ENCODE measurements at regions not wholly inside any gene's neighbourhood (a gene's known extent, or its start where the extent isn't known, plus 50 kb on each side); places are given as distances from the start of the nearest gene placed in this dataset.
A peak's percentile ranks its signal among the peaks of the same experiment; 100 is the strongest.
"Not testable (repeated sequence)": the region's sequence is repeated elsewhere in the genome, so short reads cannot be mapped to it uniquely, and the experiment has no call there.

- DNase-seq = no peak
Observed at GRCh38 chr3:192054881-192055280, 593.9 kb downstream of the PYDC2 start.

- DNase-seq = no peak
Observed at GRCh38 chr3:192055946-192056345, 595.0 kb downstream of the PYDC2 start.

GRCh38 chr3:192057261-192057660, 596.3 kb downstream of the PYDC2 start:
- DNase-seq = no peak

GRCh38 chr3:192060160-192060781, 599.3 kb downstream of the PYDC2 start:
- DNase-seq = peak; percentile 89

- DNase-seq = no peak
Observed at GRCh38 chr3:192061426-192061825, 600.5 kb downstream of the PYDC2 start.

- no peak for DNase-seq
Observed at GRCh38 chr3:192062186-192062585, 601.2 kb downstream of the PYDC2 start.

GRCh38 chr3:192063570-192063969, 602.6 kb downstream of the PYDC2 start:
- DNase-seq = no peak

- DNase-seq = no peak
Observed at GRCh38 chr3:192064959-192065358, 604.0 kb downstream of the PYDC2 start.

GRCh38 chr3:192066253-192066652, 605.3 kb downstream of the PYDC2 start:
- DNase-seq = not testable (repeated sequence)

GRCh38 chr3:192068464-192069254, 607.7 kb downstream of the PYDC2 start:
- no peak for DNase-seq

- no peak for DNase-seq
Observed at GRCh38 chr3:192077795-192078497, 617.0 kb downstream of the PYDC2 start.

GRCh38 chr3:192079098-192079497, 618.1 kb downstream of the PYDC2 start:
- peak; percentile 64 for DNase-seq

GRCh38 chr3:192080336-192080735, 619.4 kb downstream of the PYDC2 start:
- DNase-seq = no peak

- no peak for DNase-seq
Observed at GRCh38 chr3:192082730-192083660, 622.0 kb downstream of the PYDC2 start.

Data from NCI-H146 (cell line).